ENCODE measurements at regions not wholly inside any gene's neighbourhood (a gene's known extent, or its start where the extent isn't known, plus 50 kb on each side); places are given as distances from the start of the nearest gene placed in this dataset.
"Not testable (repeated sequence)": the region's sequence is repeated elsewhere in the genome, so short reads cannot be mapped to it uniquely, and the experiment has no call there.

DNA sequence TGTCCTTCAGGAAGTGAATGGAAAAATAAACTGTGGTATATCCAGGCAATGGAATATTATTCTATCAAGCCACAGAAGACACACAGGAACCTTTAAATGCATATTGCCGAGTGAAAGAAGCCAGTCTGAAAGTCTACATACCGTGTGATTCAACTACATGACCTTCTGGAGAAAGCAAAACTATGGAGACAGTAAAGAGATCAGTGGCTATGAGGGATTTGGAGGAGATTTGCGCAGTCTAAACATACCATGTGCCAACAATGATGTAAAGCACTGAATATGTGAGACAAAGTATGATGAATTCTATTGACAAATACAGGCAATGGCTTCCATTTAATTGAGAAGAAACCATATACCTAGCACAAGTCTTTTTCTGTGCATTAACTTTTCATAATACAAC, 518.3 kb upstream of the ZNF337 start:
- no peak for DNase-seq

DNA sequence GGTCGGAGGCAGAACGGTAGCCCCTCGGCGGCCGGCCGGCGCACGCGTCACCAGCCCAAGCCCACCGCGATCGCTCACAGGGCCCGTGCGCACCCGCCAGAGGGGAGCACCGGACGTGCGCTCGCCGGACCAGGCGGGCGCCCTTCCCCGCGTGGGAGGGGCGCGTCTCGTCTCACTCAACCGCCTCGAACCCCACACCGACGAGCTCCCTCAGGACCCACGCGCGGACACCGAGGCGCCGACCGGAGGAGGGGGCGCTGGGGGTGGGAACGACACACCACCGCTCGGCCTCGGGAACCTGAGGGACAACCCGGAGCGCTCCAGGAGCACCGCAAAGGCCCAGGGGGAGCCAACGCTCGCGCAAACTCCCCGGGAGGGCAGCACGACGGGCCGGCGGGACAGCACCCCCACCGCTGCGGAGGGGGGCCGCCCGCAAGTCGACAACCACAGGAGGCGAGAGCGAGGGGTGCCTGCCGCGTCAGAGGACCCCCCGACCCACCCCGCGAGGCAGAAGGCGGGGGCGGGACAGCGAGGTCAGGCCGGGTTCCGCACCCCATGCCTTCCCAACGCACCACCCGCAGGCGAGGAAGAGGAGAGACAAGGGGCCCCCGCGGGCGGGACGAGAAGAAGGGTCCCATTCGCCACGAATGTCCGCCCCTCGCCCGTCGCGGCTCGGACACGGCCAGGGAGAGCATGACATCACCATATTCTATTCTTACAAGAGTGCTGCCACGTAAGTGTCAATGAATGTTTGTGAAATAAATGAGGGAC, 512.7 kb upstream of the ZNF337 start:
- DNase-seq = no peak

GRCh38 chr20:26208296-26209091, 511.8 kb upstream of the ZNF337 start:
- no peak for DNase-seq

GRCh38 chr20:26207967-26208295, 511.3 kb upstream of the ZNF337 start:
- not testable (repeated sequence) for DNase-seq

DNA sequence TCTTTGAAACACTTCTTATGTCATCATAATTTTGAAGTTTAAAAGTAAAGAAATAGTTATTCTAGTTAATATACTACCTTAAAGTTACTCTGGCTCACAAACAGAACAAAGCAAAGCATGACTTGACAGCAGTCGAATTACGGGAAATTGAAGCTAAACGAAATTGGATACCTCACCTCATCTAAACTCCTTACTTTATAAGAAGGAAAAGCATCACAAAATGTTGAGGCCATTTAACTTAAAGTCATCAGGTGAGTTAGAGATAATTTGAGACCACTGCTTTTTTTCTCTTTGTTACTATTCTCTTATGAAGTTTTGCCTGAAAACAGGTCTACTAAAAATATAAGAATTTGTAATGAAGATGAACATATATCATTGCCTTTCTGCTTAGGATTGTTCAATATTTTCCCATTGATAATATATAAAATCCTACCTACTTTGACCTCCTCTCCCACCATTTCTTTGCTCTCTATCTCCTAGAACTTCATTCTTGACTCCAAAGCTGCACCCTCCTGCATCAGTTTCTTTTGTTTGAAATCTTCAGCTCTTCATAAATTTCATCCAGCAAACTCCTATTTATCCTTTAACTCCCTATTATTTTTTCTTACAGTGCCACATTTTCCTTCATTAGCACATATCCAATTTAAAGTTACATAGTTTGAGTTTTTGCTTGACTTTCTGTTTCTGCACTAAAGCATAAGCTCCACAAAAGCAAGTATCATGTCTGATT, 510.7 kb upstream of the ZNF337 start:
- no peak for DNase-seq

DNA sequence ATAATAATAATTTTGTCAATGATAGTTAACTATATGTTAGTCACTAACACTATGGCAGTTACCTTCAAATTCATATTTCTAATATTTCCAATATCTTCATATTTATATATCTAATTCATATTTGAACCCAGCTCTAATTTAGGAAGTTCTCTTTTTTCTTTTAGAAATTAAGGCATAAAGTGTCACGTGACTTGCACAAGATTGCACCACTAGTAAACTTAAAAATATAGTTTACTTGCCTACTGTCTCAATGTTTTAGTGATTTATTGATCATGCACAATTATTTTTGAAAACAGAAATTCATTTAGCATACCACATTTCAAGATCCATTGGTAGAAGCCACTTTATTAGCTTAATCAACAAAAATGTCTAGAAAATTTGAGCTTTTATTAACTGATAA, 508.7 kb upstream of the ZNF337 start:
- DNase-seq = no peak

DNA sequence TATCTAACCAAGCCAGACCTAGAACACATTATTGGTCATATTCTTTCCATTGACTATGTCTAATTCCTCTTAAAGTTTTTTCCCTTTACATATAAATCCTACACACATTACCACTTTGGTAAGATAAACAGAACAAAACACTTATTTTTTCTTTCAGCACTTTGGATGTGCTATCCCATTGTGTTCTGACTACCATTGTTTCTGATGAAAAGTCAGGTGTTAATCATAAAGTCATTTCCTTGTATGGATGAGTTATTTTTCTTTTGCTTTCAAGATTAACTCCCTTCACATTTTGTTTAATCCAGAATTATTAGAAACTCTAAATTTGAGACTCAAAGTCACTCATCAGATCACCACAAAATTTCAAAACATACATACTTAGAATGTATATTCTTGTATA, 504.4 kb upstream of the ZNF337 start:
- not testable (repeated sequence) for DNase-seq

GRCh38 chr20:26187329-26187728, 490.7 kb upstream of the ZNF337 start:
- not testable (repeated sequence) for DNase-seq

- DNase-seq = not testable (repeated sequence)
Measured at GRCh38 chr20:26183720-26184119, 487.1 kb upstream of the ZNF337 start.

- not testable (repeated sequence) for DNase-seq
Measured at GRCh38 chr20:26181364-26181763, 484.7 kb upstream of the ZNF337 start.

DNA sequence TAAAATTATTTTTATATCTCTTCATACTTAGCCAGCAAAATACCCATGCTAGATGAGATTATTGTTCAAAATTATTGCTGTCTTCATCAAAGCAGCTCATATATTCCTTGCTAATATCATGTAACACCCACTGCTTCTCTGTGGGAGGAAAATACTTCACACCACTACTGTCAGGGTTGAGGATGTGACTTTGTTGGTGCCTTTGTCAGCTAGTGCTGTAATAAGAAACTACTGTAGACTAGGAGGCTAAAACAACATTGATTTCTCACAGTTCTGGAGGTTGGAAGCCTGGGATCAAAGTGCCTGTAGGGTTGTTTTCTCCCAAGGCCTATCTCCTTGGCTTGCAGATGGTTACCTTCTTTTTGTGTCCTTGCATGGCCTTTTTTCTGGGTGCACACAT, 475.2 kb upstream of the ZNF337 start:
- DNase-seq = not testable (repeated sequence)

DNA sequence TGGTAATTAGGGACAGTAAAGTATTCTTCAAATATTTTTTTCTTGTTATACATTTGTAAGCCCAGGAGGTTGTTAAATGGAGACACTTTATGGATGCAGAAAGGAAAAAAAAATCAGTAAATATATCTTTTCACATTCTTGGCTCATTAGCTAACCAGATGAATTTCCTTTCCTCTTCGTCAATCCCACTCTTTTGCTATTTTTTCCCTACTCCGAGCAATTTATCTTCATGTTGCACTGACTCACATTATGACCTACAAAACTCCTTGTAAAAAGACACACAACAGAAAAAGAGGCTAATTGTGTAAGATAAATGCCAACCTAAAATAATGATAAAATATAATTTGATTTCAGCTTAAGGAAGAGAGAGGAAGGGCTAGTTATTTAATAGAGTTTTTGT, 472.9 kb upstream of the ZNF337 start:
- DNase-seq = no peak

GRCh38 chr20:26167499-26167898, 470.8 kb upstream of the ZNF337 start:
- no peak for DNase-seq

DNA sequence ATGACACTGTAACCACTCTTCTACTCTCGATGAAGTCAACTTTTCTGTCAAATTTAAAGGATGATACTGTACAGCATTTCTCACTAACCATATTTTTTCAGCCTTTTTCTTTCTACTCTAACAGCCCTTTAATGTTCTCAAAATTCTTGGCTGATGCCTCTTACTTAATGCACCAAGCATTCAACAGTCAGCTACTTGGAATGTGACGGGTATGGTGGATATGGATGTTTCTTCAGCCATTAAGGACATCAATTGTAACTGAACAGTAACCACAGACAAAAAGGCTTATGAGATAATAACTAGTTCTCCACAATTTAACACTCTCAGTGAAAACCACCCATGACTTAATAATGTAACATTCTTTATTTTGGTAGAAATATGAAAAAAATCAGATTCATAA, 467.2 kb upstream of the ZNF337 start:
- DNase-seq = no peak

- DNase-seq = not testable (repeated sequence)
Measured at GRCh38 chr20:26163151-26163550, 466.5 kb upstream of the ZNF337 start.

- DNase-seq = not testable (repeated sequence)
Measured at GRCh38 chr20:26161741-26162140, 465.1 kb upstream of the ZNF337 start.

- not testable (repeated sequence) for DNase-seq
Measured at GRCh38 chr20:26160916-26161315, 464.3 kb upstream of the ZNF337 start.

GRCh38 chr20:26154224-26154623, 457.6 kb upstream of the ZNF337 start:
- DNase-seq = no peak

DNA sequence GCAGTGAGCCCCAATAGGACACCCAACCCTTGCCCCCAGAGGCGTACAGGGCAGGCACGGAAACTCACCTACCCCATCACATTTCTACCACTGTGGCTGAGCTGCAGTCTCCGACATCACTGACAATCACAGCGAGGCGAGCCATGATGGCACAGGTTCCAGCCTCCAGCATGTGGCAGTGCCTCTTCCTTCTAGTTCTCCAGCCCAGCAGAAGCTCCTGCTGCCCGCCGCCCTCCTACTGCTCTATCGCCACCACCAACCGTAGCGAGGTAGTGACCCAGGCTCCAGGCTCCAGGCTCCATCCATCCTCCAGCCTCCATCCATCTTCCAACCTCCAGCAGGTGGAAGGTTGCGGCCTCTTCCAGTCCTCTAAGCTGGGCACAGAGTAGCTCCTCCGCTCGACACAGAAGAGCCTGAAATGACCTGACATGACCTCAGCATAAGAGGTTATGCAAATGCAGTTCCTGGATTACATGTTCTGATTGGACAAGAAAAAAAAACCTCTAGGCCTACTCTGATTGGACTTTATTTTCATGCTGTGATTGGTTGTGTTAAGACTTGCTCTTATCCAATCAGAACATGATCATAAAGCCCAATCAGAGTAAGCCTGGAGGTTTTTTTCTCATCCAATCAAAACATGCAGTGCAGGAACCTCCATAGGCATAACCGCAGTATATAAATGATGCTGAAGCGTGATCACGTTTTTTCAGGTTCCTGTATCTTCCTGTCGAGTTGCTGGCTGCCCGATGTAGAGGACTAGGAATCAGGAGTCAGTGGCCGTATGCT, 438.9 kb upstream of the ZNF337 start:
- no peak for DNase-seq

- no peak for DNase-seq
Measured at GRCh38 chr20:26134606-26135005, 438.0 kb upstream of the ZNF337 start.

- not testable (repeated sequence) for DNase-seq
Measured at GRCh38 chr20:26133794-26134193, 437.1 kb upstream of the ZNF337 start.

DNA sequence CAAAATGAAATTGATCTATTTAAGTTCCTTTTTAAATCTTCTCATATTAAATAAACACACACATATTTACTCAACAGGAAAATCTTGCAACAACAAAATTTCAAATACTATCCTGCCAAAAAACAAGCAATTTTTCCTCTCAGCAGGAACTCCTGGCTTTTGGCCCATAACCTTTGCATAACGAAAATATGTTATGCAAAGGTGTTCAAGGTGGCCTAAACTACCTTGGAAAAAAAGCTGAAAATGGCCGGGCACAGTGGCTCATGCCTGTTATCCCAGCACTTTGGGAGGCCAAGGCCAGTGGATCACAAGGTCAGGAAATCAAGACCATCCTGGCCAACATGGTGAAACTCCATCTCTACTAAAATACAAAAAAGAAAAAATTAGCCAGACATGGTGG, 424.3 kb upstream of the ZNF337 start:
- not testable (repeated sequence) for DNase-seq

- DNase-seq = not testable (repeated sequence)
Measured at GRCh38 chr20:26094498-26094897, 397.8 kb upstream of the ZNF337 start.
